Calu3 (cell line): ENCODE measurements at regions not wholly inside any gene's neighbourhood (a gene's known extent, or its start where the extent isn't known, plus 50 kb on each side); places are given as distances from the start of the nearest gene placed in this dataset.

Experiments used
- BruUV-seq: library from RNA; stranded (reverse); fragments of 400-500 nt; replicated peaks from 2 replicates; lab custom pipeline; 2021; lab: Mats Ljungman, UMichigan
- CTCF ChIA-PET: fragments of 300-600 bp; sonication (Branson Sonifier 250); formaldehyde crosslinking; loops from one replicate; lab custom pipeline; 2022; ENCODE audit warnings: antibody characterized with exemption; lab: Charles Lee
- DNase-seq: peaks from one replicate; pipeline ENCODE4 v3.0.0; 2022
- H3K27ac Mint-ChIP-seq: one replicate; pipeline ENCODE4 v1.8.0; 2022; ENCODE audit warnings: mixed read lengths; ENCODE audit not compliant: unreplicated experiment
- H3K27me3 Mint-ChIP-seq: one replicate; pipeline ENCODE4 v1.8.0; 2022; ENCODE audit warnings: mixed read lengths; ENCODE audit not compliant: unreplicated experiment
- H3K36me3 Mint-ChIP-seq: one replicate; pipeline ENCODE4 v1.8.0; 2022; ENCODE audit warnings: mild to moderate bottlenecking, moderate library complexity, mixed read lengths; ENCODE audit not compliant: insufficient read depth, unreplicated experiment
- H3K4me1 Mint-ChIP-seq: one replicate; pipeline ENCODE4 v1.8.0; 2022; ENCODE audit warnings: mild to moderate bottlenecking, low read depth, mixed read lengths; ENCODE audit not compliant: unreplicated experiment
- H3K4me3 Mint-ChIP-seq: one replicate; pipeline ENCODE4 v1.8.0; 2022; ENCODE audit warnings: mild to moderate bottlenecking, low read depth, moderate library complexity, mixed read lengths; ENCODE audit not compliant: unreplicated experiment
- H3K9me3 Mint-ChIP-seq: one replicate; pipeline ENCODE4 v1.8.0; 2022; ENCODE audit warnings: low read depth, mixed read lengths; ENCODE audit not compliant: unreplicated experiment
- intact Hi-C: fragments of 100-400 bp; cut with micrococcal nuclease; formaldehyde crosslinking; loops from one replicate; pipeline ENCODE4 v1.10.0; 2022; ENCODE audit not compliant: unreplicated experiment
- TF ChIP-seq, protein P1 (sequence below): fragments of 200-600 bp; IDR thresholded peaks from one replicate; pipeline ENCODE4 v1.8.0; 2022; ENCODE audit warnings: antibody characterized with exemption; ENCODE audit not compliant: unreplicated experiment

DNA sequence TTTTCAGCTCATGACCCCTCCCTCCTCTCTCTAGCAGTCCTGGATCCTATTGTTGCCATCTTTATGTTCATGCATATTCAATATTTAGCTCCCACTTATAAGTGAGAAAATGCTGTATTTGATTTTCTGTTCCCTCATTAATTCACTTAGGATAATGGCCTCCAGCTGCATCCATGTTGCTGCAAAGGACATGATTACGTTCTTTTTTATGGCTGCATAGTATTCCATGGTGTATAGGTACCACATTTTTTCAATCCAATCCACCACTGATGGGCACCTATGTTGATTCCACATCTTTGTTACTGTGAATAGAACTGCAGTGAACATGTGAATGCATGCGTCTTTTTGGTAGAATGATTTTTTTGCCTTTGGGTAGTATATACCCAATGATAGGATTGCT is 188.4 kb downstream of the FOXL1 start:
- intact Hi-C loops = loop anchor here (5.0 kb wide), 1 partner anchor 66 kb away; no protein-coding TSS in a partner anchor
- TF ChIP-seq, protein P1, sequence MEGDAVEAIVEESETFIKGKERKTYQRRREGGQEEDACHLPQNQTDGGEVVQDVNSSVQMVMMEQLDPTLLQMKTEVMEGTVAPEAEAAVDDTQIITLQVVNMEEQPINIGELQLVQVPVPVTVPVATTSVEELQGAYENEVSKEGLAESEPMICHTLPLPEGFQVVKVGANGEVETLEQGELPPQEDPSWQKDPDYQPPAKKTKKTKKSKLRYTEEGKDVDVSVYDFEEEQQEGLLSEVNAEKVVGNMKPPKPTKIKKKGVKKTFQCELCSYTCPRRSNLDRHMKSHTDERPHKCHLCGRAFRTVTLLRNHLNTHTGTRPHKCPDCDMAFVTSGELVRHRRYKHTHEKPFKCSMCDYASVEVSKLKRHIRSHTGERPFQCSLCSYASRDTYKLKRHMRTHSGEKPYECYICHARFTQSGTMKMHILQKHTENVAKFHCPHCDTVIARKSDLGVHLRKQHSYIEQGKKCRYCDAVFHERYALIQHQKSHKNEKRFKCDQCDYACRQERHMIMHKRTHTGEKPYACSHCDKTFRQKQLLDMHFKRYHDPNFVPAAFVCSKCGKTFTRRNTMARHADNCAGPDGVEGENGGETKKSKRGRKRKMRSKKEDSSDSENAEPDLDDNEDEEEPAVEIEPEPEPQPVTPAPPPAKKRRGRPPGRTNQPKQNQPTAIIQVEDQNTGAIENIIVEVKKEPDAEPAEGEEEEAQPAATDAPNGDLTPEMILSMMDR = no peak
- H3K4me1 Mint-ChIP-seq = peaks cover 32% of the 10 kb centered on the region
- no peak for DNase-seq
- peaks cover 8% of the 10 kb centered on the region for H3K27me3 Mint-ChIP-seq
- no peaks in the 10 kb centered on the region for H3K9me3 Mint-ChIP-seq
- H3K36me3 Mint-ChIP-seq = no peaks in the 10 kb centered on the region
- CTCF ChIA-PET = interaction anchor here (0.6 kb wide), 1 partner anchor 48 kb away, joined by 3 read pairs; no protein-coding TSS in a partner anchor
- no peak overlapping the region for H3K27ac Mint-ChIP-seq
- no TSS peak for BruUV-seq
- H3K4me3 Mint-ChIP-seq = no peak overlapping the region

DNA sequence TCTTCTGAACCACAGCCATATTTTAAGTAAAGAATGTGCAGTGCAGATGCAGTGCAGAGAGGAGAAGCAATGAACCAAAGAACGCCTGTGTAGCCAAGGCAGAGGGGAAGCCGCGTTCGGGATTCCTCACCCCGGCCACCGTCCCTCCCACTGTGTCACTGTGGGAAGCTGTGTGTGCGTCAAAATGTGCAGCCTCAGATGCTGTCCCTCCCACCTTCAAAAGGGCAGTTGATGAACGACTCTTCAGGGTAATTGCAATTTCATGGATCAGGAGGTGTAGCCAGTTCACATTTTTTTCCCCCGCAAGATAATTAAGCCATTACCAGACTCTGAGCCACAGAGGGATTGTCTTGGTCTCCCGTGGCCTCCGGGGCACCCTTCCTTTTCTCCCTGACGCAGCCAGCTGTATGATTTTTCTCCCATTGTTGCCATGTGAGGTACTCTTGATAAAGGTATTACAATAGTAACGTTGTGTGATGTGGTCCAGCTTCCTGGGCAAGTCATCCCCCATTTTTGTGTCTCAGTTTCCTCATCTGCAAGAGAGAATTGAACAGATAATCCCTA is 190.0 kb downstream of the FOXL1 start:
- H3K27ac Mint-ChIP-seq = no peak overlapping the region
- peak overlapping the region; percentile 8 for H3K4me3 Mint-ChIP-seq
- H3K36me3 Mint-ChIP-seq = no peaks in the 10 kb centered on the region
- H3K4me1 Mint-ChIP-seq = peaks cover 25% of the 10 kb centered on the region
- H3K27me3 Mint-ChIP-seq = peaks cover 8% of the 10 kb centered on the region
- CTCF ChIA-PET = interaction anchor here (0.9 to 2.0 kb wide), 4 partner anchors 12 to 192 kb away, joined by 3 to 9 read pairs (median 4); no protein-coding TSS in a partner anchor
- no TSS peak for BruUV-seq
- H3K9me3 Mint-ChIP-seq = no peaks in the 10 kb centered on the region
- no peak for DNase-seq
- intact Hi-C loops = loop anchor here (5.0 kb wide), 1 partner anchor 64 kb away; no protein-coding TSS in a partner anchor
- TF ChIP-seq, protein P1 = no peak

DNA sequence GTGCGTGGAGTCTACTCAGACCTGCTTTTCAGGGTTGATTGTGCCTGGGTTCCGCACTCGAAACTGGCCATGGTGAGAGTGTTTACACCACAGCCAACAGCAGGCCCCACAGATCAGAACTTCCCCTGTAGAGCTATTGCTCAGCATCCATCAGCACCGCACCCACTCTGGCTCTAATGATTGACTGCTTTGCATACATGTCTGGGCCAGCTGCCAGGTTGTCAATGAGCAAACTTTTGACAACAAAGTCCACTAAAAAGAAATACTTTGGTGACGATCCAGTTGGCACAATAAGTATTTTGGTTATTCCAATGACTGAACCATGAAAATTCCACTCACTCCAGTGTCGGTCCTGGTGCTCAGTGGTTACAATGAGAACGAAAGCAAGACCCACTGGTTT is 190.7 kb downstream of the FOXL1 start:
- CTCF ChIA-PET = interaction anchor here (0.9 to 2.0 kb wide), 4 partner anchors 12 to 193 kb away, joined by 3 to 9 read pairs (median 4); no protein-coding TSS in a partner anchor
- Mint-ChIP-seq H3K27me3 (peaks cover 11% of the 10 kb centered on the region), H3K9me3 (no peaks in the 10 kb centered on the region), H3K36me3 (no peaks in the 10 kb centered on the region), H3K4me1 (peaks cover 25% of the 10 kb centered on the region), H3K27ac (peak overlapping the region; percentile 43), H3K4me3 (peak overlapping the region; percentile 8)
- intact Hi-C loops = loop anchor here (5.0 kb wide), 1 partner anchor 63 kb away; no protein-coding TSS in a partner anchor
- TF ChIP-seq, protein P1 = no peak
- peak; percentile 84 for DNase-seq
- no TSS peak for BruUV-seq

DNA sequence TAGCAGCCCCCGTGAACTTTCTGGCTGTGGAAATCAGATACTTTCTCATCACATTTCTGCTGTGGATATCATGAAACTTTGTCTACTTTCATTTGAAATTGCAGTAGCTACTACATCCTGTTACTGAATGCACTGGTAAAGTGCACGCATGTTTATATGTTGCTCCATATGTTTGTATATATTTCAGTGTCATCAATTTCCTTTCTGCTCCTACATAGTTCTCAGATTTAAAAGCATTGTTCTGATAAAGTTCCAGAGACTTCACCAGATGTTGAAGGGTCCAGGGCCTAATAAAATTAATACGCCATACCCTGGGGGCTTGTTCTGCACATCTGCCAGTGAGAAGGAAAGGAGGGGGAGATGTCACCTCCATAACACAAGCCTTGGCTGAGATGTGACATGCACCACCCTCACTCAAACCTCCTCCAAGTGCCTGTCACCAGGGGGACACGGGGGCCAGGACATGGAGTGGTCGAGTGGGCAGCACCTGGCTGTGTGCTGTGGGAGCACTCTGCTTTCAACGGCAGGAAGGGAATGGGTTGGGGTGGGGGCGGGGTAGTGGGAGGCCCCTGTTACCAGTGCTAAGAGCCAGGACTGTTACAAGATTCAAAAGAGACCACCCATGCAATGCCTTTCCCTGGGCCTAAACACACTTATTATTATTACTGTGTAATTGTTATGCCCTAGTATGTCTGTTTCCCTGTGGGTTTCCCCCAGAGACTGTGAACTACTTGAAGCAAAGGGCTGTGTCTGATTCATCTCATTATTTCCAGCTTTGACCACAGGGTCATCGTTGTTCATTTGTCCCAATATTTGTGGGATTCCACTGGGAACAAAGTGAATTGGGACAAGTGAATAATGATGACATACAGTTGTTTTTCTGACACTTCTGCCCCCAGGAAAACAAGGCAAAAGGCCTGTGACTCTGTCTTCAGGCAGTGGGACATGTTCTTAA is 193.4 kb downstream of the FOXL1 start:
- CTCF ChIA-PET = interaction anchor here (1.0 kb wide), 1 partner anchor 11 kb away, joined by 3 read pairs; no protein-coding TSS in a partner anchor
- intact Hi-C loops = no loop called here
- Mint-ChIP-seq H3K27me3 (peaks cover 29% of the 10 kb centered on the region), H3K4me1 (peaks cover 14% of the 10 kb centered on the region), H3K4me3 (no peak overlapping the region), H3K9me3 (no peaks in the 10 kb centered on the region), H3K27ac (no peak overlapping the region), H3K36me3 (no peaks in the 10 kb centered on the region)
- no peak for DNase-seq
- TF ChIP-seq, protein P1 = no peak
- BruUV-seq = no TSS peak
